ENCODE measurements at regions not wholly inside any gene's neighbourhood (a gene's known extent, or its start where the extent isn't known, plus 50 kb on each side); places are given as distances from the start of the nearest gene placed in this dataset.

GRCh38 chr2:204260162-204260877 is 285.0 kb upstream of the PARD3B start:
- no peak for DNase-seq (ENCODE audit: low spot score)
- Histone ChIP-seq H3K27ac (no peak overlapping the region), H3K4me3 (no peak overlapping the region)
- peak; percentile 56 for TF ChIP-seq CTCF (IDR thresholded peaks at IDR 0.05)

DNA sequence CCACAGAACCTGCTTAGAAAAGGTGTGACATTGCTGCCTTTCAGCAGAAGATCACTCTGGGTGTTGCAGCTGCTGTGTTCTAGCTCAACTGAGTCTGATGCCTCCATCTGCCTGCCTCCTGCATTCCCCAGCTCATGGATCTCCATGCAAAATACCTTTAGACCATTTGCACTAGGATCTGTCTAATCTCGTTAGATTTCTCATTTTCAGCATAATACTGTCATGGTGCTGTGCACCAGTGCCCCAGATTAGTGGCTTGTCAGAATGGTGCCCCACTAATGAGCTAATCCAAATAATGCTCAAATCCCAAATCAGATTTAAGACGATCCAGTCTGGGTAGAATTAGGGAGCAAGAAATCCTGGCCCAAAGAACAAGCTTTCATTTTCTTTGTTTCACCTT is 284.4 kb upstream of the PARD3B start:
- no peak for TF ChIP-seq CTCF (IDR thresholded peaks at IDR 0.05)
- no peak overlapping the region for H3K27ac ChIP-seq

GRCh38 chr2:204261846-204262245 is 283.4 kb upstream of the PARD3B start:
- no peak overlapping the region for H3K4me3 ChIP-seq
- H3K27ac ChIP-seq, result no peak overlapping the region
- TF ChIP-seq CTCF (IDR thresholded peaks at IDR 0.05), result no peak
- no peak for DNase-seq (ENCODE audit: low spot score)

More for the DNA sequence above, 284.4 kb upstream of the PARD3B start:
- no peak for DNase-seq (ENCODE audit: low spot score)
- H3K4me3 ChIP-seq, result no peak overlapping the region

GRCh38 chr2:204264085-204264553 is 281.2 kb upstream of the PARD3B start:
- no peak for TF ChIP-seq CTCF (IDR thresholded peaks at IDR 0.05)
- no peak for DNase-seq (ENCODE audit: low spot score)
- Histone ChIP-seq H3K4me3 (no peak overlapping the region), H3K27ac (no peak overlapping the region)

DNA sequence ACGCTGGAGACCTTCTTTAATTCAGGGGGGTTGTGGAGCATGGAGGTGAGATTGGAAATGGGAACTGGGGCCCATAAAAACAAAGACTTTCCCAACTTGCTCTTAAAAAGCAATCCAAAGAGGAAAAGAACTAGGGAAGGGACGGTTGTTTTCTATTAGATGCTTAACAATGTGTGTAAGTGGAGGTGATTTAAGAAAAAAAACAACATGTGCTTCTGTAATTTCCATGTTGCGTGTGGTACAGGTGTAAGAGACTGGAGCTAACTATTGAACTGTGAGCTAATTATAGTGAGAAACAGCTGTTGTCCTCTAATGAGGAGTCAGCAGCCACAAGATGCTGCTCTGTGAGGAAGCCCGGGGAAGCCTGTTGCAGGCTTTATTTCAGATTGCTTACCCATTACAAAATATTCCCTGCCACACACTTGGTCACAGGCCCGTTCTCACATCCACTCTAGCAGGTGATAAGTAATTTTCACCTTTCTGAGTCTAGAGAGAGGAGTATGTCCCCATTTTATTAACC is 280.6 kb upstream of the PARD3B start:
- H3K27ac ChIP-seq, result no peak overlapping the region
- H3K4me3 ChIP-seq, result no peak overlapping the region
- DNase-seq (ENCODE audit: low spot score), result no peak
- no peak for TF ChIP-seq CTCF (IDR thresholded peaks at IDR 0.05)

DNA sequence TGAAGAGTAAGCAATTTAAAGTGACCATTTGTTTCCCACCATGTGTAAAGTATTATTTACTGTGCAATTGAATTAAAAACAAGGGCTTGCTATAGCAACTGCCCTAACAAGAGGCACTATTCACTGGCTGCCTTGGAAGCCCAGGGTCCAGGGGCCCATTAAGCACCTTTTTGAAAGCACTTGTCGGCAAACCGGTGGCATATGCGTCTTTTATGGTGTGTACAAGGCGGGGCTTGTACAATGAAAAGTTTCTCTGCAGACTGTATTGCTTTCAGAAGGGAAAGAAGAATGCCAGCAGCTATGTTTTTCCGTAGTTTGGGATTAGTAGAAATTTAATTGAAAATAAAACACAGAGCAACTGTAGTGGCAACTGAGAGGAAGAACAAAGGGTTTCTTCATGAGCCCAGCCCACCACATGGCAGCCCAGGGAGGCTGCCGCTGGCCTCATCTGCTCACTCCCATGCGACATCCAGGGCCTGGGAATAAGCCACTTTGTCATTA is 279.5 kb upstream of the PARD3B start:
- Histone ChIP-seq H3K4me3 (no peak overlapping the region), H3K27ac (no peak overlapping the region)
- no peak for DNase-seq (ENCODE audit: low spot score)
- no peak for TF ChIP-seq CTCF (IDR thresholded peaks at IDR 0.05)

DNA sequence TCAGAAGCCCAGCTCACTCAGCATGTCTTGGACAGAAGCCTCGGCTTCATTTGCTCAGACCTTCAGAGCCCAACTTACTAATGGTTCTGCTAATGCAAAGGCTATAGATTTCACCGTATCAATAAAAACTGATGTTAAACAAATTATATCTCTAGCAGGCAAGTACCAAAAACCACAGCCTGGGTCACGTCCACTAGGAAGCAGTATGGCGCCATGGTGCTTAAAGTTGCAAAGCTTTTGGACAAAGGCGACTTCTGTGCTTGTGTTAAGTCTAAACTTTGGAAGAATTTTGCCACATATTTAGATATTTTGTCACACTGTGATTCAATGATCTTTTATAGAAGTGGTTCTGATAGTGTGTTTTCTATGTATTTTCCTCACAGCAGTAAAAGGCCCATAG is 276.8 kb upstream of the PARD3B start:
- DNase-seq (ENCODE audit: low spot score), result no peak
- no peak for TF ChIP-seq CTCF (IDR thresholded peaks at IDR 0.05)
- H3K27ac ChIP-seq, result no peak overlapping the region
- no peak overlapping the region for H3K4me3 ChIP-seq
